HuH-7.5 (cell line): ENCODE measurements at regions not wholly inside any gene's neighbourhood (a gene's known extent, or its start where the extent isn't known, plus 50 kb on each side); places are given as distances from the start of the nearest gene placed in this dataset.
"Not testable (repeated sequence)": the region's sequence is repeated elsewhere in the genome, so short reads cannot be mapped to it uniquely, and the experiment has no call there.

ENCODE experiments used
- DNase-seq: peaks from one replicate; pipeline ENCODE4 v3.0.0; 2011; ENCODE audit warnings: low spot score

GRCh38 chr7:156547884-156548561, 92.6 kb upstream of the RNF32 start:
- no peak for DNase-seq

- no peak for DNase-seq
These were observed 94.6 kb upstream of the RNF32 start for GRCh38 chr7:156545979-156546378.

GRCh38 chr7:156544919-156545715, 95.5 kb upstream of the RNF32 start:
- peak; percentile 36 for DNase-seq

GRCh38 chr7:156543699-156544598, 96.6 kb upstream of the RNF32 start:
- no peak for DNase-seq

- DNase-seq = no peak
These were observed 99.9 kb upstream of the RNF32 start for GRCh38 chr7:156540619-156541165.

- no peak for DNase-seq
These were observed 100.6 kb upstream of the RNF32 start for GRCh38 chr7:156539999-156540398.

- no peak for DNase-seq
These were observed 103.6 kb upstream of the RNF32 start for GRCh38 chr7:156537006-156537405.

- no peak for DNase-seq
These were observed 105.6 kb upstream of the RNF32 start for GRCh38 chr7:156534925-156535324.

- no peak for DNase-seq
These were observed 106.6 kb upstream of the RNF32 start for GRCh38 chr7:156533964-156534363.

GRCh38 chr7:156533420-156533819, 107.2 kb upstream of the RNF32 start:
- no peak for DNase-seq

- DNase-seq = no peak
These were observed 108.5 kb upstream of the RNF32 start for GRCh38 chr7:156532016-156532602.

GRCh38 chr7:156529956-156530355, 110.6 kb upstream of the RNF32 start:
- DNase-seq = no peak

GRCh38 chr7:156527458-156527890, 113.1 kb upstream of the RNF32 start:
- DNase-seq = no peak

GRCh38 chr7:156524818-156525597, 115.6 kb upstream of the RNF32 start:
- DNase-seq = no peak

- no peak for DNase-seq
These were observed 117.0 kb upstream of the RNF32 start for GRCh38 chr7:156523447-156524048.

- no peak for DNase-seq
These were observed 117.8 kb upstream of the RNF32 start for GRCh38 chr7:156522801-156523200.

- no peak for DNase-seq
These were observed 121.5 kb upstream of the RNF32 start for GRCh38 chr7:156519070-156519469.

GRCh38 chr7:156518466-156518865, 122.1 kb upstream of the RNF32 start:
- no peak for DNase-seq

- DNase-seq = not testable (repeated sequence)
These were observed 122.7 kb upstream of the RNF32 start for GRCh38 chr7:156517858-156518257.

- no peak for DNase-seq
These were observed 123.7 kb upstream of the RNF32 start for GRCh38 chr7:156516791-156517378.
